ENCODE measurements at regions not wholly inside any gene's neighbourhood (a gene's known extent, or its start where the extent isn't known, plus 50 kb on each side); places are given as distances from the start of the nearest gene placed in this dataset.

DNA sequence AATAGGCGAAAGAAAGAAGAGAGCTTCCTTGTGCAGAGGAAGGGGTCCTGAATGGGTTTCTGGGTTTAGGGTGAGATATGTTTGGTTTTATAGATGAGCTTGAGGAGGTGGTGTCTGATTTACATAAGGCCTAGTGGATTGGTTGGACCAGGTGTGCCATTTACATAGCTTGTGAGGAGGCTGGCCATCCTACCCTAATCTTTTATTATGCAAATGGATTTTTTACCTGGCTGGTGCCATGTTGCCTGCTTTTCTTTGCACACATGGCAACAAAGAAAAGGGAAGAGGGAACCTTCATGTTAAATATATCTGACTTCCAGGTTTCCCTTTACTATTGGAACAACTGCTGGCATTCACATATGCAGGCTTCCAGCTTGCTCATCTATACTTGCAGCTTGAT, 585.3 kb downstream of the PTPRU start:
- DNase-seq, result no peak

DNA sequence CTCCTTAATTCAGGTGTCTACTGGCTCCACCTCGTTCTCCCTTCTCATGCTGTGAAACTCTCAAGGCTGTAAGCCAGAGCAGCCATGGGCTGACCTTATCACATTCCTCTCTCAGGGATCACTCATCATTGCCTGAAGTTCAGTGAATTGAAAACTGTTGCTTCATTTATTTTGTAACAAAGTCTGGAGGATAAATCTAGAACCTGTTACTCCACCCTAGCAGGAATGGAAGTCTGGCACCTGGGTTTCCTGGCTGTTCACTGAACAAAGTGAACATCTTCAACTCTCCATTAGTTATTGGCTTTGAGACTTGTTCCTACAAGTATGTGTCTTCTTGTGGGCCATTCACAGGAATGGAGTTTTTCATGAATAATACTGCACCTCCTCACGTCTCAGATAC, 584.1 kb downstream of the PTPRU start:
- no peak for DNase-seq

DNA sequence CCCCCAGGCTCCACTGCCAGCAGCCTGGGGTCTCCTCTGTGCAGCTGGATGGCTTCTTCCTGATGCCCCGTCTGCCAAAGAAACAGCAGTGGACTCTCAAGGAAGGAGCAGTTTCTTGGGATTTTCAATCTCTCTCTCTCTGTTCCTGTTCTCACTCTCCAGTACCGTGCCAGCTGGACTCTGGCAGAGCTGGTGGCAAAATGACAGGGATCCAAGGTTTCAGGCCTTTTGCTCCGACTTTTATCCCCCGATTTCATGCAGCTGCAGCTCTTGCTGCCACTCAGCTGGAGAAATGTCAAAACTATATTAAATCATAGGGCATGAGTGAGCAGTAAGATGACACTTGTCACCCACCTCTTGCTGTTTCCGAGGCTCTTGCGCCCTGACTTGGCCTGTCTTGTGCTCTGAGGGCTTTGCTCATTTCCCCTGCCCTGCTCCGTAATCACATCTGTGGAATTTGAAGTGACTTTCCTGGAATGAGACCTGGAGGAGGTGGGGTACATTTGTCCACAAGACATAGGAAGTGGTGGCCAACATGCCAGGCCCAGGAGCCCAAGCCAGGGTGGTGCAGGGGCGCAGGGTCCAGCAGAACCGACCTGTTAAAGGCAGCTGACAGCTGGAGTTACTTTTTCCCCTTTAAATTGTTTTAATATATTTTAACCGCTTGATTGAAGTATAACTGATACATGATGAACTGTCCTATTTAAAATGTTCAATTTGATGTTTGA, 576.2 kb downstream of the PTPRU start:
- no peak for DNase-seq

DNA sequence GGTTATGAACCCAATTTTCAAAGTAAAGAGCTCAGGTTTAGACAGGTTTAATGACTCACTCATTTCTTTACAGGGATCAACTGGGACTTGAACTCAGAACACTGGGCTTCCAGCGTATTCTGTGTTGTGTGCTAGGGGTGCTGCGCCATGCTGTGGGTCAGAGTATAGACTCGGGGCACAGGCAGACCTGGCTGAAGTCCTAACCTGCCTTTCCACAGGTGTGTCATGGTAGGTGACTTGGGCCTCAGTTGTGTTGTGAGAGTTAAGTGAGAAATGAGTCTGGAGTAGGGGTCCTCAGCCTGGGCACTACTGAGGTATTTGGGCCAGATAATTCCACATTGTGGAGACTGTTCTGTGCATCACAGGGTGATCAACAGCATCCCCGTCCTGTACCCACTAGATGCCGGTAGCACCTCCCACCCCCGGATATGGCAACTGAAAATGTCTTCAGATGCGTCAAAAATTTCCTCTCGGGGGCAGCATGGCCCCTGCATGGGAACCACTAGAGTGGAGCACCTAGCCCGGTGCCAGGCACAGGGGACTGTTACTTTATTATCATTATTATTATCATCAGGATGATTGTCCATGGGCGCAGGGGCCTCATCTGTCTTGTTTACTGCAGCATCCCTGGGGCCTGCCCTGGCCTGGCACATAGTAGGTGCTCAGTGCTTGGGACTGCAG, 575.5 kb downstream of the PTPRU start:
- DNase-seq, result no peak

GRCh38 chr1:29811247-29811646, 574.9 kb downstream of the PTPRU start:
- DNase-seq, result no peak

GRCh38 chr1:29810121-29811120, 574.1 kb downstream of the PTPRU start:
- no peak for DNase-seq

- DNase-seq, result no peak
Measured at GRCh38 chr1:29809446-29810120, 573.3 kb downstream of the PTPRU start.

DNA sequence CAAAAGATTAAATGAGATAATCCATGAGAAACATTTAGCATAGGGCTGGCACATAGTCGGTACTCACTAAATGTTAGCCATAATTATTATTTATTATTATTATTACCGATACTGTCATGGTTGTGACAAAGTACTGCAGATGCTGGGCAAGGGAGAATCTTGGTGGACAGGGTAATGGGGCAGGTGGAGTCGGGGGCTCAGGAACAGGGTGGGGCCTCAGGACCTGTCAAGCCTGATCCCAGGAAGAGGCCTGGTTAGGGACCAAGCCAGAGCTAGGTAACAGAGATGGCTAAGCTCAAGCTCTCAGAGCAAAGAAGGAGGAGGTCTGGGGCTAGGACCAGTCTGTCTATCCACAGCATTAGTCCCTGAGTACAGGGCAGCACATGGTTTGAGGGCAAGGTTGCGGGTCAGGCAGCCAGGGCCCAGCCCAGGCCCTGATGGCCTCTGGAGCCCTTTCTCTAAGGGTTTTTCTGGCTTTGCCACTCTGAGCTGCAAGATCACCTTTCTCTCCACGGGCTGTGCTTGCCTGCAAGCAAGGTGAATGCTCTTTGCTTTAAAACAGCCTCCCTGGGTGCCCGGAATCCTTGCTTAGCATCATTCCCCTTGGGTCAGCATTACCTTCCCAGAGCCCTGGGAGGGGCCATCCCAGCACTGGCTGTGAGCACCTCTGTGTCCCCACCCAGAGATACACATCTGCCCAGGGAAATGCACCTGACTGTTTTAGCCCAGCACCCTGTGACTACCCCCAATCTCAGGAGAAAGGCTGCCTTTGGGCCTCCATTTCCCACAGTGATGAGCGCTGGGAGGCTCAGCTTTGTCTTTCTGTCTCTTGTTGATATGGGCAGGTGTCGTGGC, 572.0 kb downstream of the PTPRU start:
- no peak for DNase-seq

- no peak for DNase-seq
Measured at GRCh38 chr1:29807689-29808088, 571.4 kb downstream of the PTPRU start.

DNA sequence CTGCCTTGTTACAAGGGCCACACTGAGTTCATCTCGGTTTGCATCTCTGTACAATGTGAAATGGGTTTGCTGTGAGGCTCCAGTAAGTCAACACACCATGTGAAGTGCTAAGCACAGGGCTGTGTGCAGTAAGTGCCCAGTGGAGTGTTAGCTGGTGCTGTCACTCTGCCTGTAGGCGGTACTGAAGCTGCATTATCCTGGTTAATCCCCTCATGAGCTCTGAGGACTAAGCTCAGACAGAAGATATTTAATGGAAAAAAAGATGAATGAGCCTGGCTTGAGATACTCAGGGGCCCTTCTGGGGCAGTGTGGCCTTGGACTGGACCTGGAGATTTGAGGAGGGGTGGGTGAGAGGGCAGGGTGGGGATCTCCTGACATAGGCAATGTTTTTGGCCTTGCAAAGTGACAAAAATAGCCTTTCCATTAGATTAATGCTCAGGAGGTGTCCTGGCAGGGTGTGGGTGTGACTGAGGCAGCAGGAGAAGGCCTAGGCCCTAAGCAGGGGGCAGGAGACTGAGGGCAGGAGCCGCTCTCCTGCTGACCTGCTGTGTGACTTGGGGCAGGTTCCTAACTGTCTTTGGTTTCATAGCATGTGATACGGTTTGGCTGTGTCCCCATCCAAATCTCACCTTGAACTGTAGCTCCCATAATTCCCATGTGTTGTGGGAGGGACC, 570.5 kb downstream of the PTPRU start:
- DNase-seq, result no peak

DNA sequence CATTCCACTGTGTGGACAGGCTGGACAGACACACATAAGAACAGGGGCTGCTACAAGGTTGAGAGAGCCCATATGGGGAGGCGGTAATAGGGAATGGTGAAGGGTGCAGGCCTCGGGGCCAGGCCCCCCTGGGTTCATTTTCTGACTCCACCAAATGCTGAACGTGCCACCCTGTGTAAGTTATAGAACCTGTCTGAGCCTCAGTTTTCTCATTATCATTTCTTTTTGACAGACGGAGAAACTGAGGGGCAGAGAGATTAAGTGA, 569.5 kb downstream of the PTPRU start:
- no peak for DNase-seq

GRCh38 chr1:29805122-29805895, 569.0 kb downstream of the PTPRU start:
- no peak for DNase-seq

GRCh38 chr1:29804181-29804899, 568.0 kb downstream of the PTPRU start:
- DNase-seq, result no peak

GRCh38 chr1:29803486-29803885, 567.2 kb downstream of the PTPRU start:
- DNase-seq, result no peak

DNA sequence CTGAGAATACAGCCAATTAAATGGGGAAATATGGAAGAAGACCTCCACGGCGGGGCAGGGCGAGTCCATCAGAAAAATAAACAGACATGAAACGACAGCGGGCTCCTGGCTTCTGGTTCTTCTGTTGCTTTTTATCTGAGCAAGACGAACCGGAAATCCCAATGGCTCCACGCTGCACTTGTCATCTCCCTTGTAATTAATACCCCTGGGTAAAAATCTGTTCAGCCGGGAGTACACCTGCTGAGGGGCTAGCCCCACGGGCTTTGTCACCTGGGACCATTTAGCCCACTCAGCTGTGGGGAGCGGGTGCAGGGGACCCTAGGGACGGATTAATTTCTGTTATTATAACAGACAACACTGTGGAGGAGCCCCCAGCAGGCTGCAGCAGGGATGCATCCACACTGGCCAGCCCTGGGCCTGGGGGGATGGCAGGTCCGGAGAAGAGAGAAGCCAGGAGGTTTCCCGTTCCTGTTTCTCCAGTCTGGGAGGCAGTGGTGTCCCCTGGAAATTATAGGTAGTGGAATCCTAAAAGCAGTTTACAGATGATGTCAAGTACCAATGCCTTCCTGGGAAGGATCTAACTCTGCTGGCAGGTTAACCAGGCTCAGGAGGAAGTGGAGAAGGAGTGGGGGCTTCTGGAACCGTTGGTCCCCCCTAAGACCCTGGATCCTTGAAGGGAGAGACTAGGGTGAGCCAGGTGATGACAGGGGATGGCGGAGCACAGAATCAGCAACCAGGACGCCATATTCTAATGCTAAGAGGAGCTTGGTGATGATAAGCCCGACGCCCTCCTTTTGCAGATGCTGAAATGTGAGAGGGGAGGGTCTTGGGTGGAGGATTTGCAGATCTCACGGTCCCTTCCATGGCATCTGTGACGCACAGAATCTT, 566.1 kb downstream of the PTPRU start:
- no peak for DNase-seq

GRCh38 chr1:29801561-29801973, 565.2 kb downstream of the PTPRU start:
- DNase-seq, result no peak

DNA sequence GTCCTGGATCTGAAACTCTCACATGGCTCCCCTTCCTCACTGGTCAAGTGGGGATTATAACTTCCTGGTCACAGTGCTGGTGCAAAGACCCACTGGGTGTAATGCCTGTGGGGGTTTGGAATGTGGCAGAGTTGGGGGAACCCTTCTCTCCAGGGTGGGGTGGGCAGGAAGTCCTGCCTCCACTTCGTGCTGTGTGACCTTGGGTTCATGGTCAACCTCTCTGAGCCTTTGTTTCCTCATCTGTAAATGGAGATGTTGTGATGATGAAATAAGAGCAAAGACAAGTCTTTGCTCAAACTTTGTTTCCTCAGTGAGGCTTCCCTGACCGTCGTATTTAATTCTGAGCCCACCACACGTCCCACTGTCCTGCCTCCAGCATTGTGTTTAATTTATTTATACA, 564.7 kb downstream of the PTPRU start:
- DNase-seq, result no peak

- no peak for DNase-seq
Measured at GRCh38 chr1:29800522-29800956, 564.2 kb downstream of the PTPRU start.

GRCh38 chr1:29800120-29800519, 563.8 kb downstream of the PTPRU start:
- no peak for DNase-seq

Measured in CD4-positive, alpha-beta T cell treated with Interleukin-17A for 1 hour (primary cell).